ENCODE measurements at regions not wholly inside any gene's neighbourhood (a gene's known extent, or its start where the extent isn't known, plus 50 kb on each side); places are given as distances from the start of the nearest gene placed in this dataset.

GRCh38 chr12:23424685-23425084 lies 524.8 kb downstream of the SOX5 start:
- TF ChIP-seq ZFP69B (tag by site-specific recombination; IDR thresholded peaks at IDR 0.05): no peak
- no peak for TF ChIP-seq GLIS1 (tag by site-specific recombination; IDR thresholded peaks at IDR 0.05)
- 0 out of 2 replicates have a peak, but pooled peaks have one; percentile 2 for TF ChIP-seq ZNF654 (tag by site-specific recombination; IDR thresholded peaks at IDR 0.05; ENCODE audit: low read depth)
- TF ChIP-seq ZSCAN23 (tag by site-specific recombination; IDR thresholded peaks at IDR 0.05): no peak
- TF ChIP-seq ZNF623 (tag by site-specific recombination; IDR thresholded peaks at IDR 0.05): no peak
- no peak for TF ChIP-seq ZNF561 (tag by site-specific recombination; IDR thresholded peaks at IDR 0.05; ENCODE audit: borderline replicate concordance)
- TF ChIP-seq, protein P1, sequence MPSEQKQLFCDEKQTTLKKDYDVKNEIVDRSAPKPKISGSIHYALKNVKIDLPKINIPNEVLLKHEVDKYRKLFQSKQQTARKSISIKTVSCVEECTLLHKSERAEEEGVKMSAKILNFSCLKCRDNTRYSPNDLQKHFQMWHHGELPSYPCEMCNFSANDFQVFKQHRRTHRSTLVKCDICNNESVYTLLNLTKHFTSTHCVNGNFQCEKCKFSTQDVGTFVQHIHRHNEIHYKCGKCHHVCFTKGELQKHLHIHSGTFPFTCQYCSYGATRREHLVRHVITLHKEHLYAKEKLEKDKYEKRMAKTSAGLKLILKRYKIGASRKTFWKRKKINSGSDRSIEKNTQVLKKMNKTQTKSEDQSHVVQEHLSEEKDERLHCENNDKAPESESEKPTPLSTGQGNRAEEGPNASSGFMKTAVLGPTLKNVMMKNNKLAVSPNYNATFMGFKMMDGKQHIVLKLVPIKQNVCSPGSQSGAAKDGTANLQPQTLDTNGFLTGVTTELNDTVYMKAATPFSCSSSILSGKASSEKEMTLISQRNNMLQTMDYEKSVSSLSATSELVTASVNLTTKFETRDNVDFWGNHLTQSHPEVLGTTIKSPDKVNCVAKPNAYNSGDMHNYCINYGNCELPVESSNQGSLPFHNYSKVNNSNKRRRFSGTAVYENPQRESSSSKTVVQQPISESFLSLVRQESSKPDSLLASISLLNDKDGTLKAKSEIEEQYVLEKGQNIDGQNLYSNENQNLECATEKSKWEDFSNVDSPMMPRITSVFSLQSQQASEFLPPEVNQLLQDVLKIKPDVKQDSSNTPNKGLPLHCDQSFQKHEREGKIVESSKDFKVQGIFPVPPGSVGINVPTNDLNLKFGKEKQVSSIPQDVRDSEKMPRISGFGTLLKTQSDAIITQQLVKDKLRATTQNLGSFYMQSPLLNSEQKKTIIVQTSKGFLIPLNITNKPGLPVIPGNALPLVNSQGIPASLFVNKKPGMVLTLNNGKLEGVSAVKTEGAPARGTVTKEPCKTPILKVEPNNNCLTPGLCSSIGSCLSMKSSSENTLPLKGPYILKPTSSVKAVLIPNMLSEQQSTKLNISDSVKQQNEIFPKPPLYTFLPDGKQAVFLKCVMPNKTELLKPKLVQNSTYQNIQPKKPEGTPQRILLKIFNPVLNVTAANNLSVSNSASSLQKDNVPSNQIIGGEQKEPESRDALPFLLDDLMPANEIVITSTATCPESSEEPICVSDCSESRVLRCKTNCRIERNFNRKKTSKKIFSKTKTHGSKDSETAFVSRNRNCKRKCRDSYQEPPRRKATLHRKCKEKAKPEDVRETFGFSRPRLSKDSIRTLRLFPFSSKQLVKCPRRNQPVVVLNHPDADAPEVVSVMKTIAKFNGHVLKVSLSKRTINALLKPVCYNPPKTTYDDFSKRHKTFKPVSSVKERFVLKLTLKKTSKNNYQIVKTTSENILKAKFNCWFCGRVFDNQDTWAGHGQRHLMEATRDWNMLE (tag by site-specific recombination; conservative IDR thresholded peaks at IDR 0.05; ENCODE audit: low read depth): no peak
- TF ChIP-seq ZBTB49 (tag by site-specific recombination; IDR thresholded peaks at IDR 0.05; ENCODE audit: low read depth): no peak
- TF ChIP-seq, protein P2, sequence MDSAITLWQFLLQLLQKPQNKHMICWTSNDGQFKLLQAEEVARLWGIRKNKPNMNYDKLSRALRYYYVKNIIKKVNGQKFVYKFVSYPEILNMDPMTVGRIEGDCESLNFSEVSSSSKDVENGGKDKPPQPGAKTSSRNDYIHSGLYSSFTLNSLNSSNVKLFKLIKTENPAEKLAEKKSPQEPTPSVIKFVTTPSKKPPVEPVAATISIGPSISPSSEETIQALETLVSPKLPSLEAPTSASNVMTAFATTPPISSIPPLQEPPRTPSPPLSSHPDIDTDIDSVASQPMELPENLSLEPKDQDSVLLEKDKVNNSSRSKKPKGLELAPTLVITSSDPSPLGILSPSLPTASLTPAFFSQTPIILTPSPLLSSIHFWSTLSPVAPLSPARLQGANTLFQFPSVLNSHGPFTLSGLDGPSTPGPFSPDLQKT (IDR thresholded peaks at IDR 0.05; ENCODE audit: borderline replicate concordance, low read depth, low read length): no peak
- TF ChIP-seq FEZF1 (tag by site-specific recombination; IDR thresholded peaks at IDR 0.05): no peak
- TF ChIP-seq CTCF (tag by site-specific recombination; IDR thresholded peaks at IDR 0.05): no peak
- TF ChIP-seq ZNF214 (tag by site-specific recombination; IDR thresholded peaks at IDR 0.05; ENCODE audit: borderline replicate concordance): no peak
- no peak for TF ChIP-seq ZNF707 (tag by site-specific recombination; IDR thresholded peaks at IDR 0.05)
- TF ChIP-seq ZNF239 (tag by site-specific recombination; IDR thresholded peaks at IDR 0.05): no peak
- TF ChIP-seq ZNF600 (tag by site-specific recombination; IDR thresholded peaks at IDR 0.05): no peak
- peak; percentile 20; the same call in 1 of the 2 replicates for TF ChIP-seq ZBTB11 (tag by site-specific recombination; conservative IDR thresholded peaks at IDR 0.05; ENCODE audit: low read depth)
- TF ChIP-seq ZNF37A (tag by site-specific recombination; IDR thresholded peaks at IDR 0.05): no peak
- H3K9me3 ChIP-seq (ENCODE audit: control insufficient read depth, insufficient read depth, low read depth, low read length): no peaks in the 10 kb centered on the region
- no peak overlapping the region for H3K4me3 ChIP-seq (ENCODE audit: low read depth, low read length)
- no peaks in the 10 kb centered on the region for H3K36me3 ChIP-seq (ENCODE audit: control insufficient read depth in 2 of 2, insufficient read depth in 1 of 2, low read length in 2 of 2)
- H3K27ac ChIP-seq (ENCODE audit: extremely low read depth, low read depth, low read length): no peak overlapping the region
- POLR2A ChIA-PET: no interaction called here
- CTCF ChIA-PET: no interaction called here
- H3K4me1 ChIP-seq (ENCODE audit: control insufficient read depth, insufficient read depth, low read length): no peaks in the 10 kb centered on the region
